WERI-Rb-1 (cell line): ENCODE measurements at regions not wholly inside any gene's neighbourhood (a gene's known extent, or its start where the extent isn't known, plus 50 kb on each side); places are given as distances from the start of the nearest gene placed in this dataset.
A peak's percentile ranks its signal among the peaks of the same experiment; 100 is the strongest.

ENCODE experiments used
- DNase-seq: peaks from one replicate; pipeline ENCODE4 v3.0.0-alpha.2; 2020
- H3K27ac ChIP-seq: fragments of 250-450 bp; sonication (Bioruptor Pico); 2 replicates; pipeline ENCODE4 v1.5.1; 2020; ENCODE audit warnings: mild to moderate bottlenecking, moderate library complexity
- H3K27me3 ChIP-seq: fragments of 250-450 bp; sonication (Bioruptor Pico); 2 replicates; pipeline ENCODE4 v1.5.1; 2021; ENCODE audit warnings: mild to moderate bottlenecking, low read depth, moderate library complexity; ENCODE audit not compliant: insufficient read depth, severe bottlenecking
- H3K36me3 ChIP-seq: fragments of 250-450 bp; sonication (Bioruptor Pico); 2 replicates; pipeline ENCODE4 v1.5.1; 2020; ENCODE audit warnings: mild to moderate bottlenecking, moderate library complexity
- H3K4me3 ChIP-seq: 2 replicates; pipeline ENCODE4 v1.5.1; 2011; ENCODE audit warnings: low read depth, mild to moderate bottlenecking, control low read depth, low read length
- H3K9me3 ChIP-seq: fragments of 250-450 bp; sonication (Bioruptor Pico); 2 replicates; pipeline ENCODE4 v1.5.1; 2021; ENCODE audit warnings: mild to moderate bottlenecking, moderate library complexity; ENCODE audit not compliant: severe bottlenecking
- CTCF ChIP-seq: IDR thresholded peaks from 2 replicates; pipeline ENCODE4 v1.5.1; 2011; ENCODE audit warnings: low read depth, mild to moderate bottlenecking, control low read depth, inconsistent platforms, low read length

GRCh38 chr1:216793973-216794372 lies 70.7 kb upstream of the ESRRG start:
- no peak overlapping the region for H3K27ac ChIP-seq
- no peak for TF ChIP-seq CTCF

GRCh38 chr1:216793303-216793702 lies 70.1 kb upstream of the ESRRG start:
- peak; percentile 63 for DNase-seq
- no peaks in the 10 kb centered on the region for H3K36me3 ChIP-seq
- no peaks in the 10 kb centered on the region for H3K27me3 ChIP-seq
- peak; percentile 67 for TF ChIP-seq CTCF
- H3K4me3 ChIP-seq, result no peak overlapping the region
- H3K27ac ChIP-seq, result no peak overlapping the region
- H3K9me3 ChIP-seq, result no peaks in the 10 kb centered on the region

More at GRCh38 chr1:216793973-216794372, 70.7 kb upstream of the ESRRG start:
- no peaks in the 10 kb centered on the region for H3K9me3 ChIP-seq
- no peak overlapping the region for H3K4me3 ChIP-seq
- no peak for DNase-seq
- no peaks in the 10 kb centered on the region for H3K27me3 ChIP-seq
- no peaks in the 10 kb centered on the region for H3K36me3 ChIP-seq

- H3K27ac ChIP-seq, result no peak overlapping the region
- no peak overlapping the region for H3K4me3 ChIP-seq
- TF ChIP-seq CTCF, result no peak
- no peaks in the 10 kb centered on the region for H3K36me3 ChIP-seq
- H3K9me3 ChIP-seq, result no peaks in the 10 kb centered on the region
- DNase-seq, result no peak
- no peaks in the 10 kb centered on the region for H3K27me3 ChIP-seq
Measured at GRCh38 chr1:216788671-216789070, 65.4 kb upstream of the ESRRG start.

- DNase-seq, result no peak
- no peaks in the 10 kb centered on the region for H3K36me3 ChIP-seq
- TF ChIP-seq CTCF, result no peak
- no peak overlapping the region for H3K4me3 ChIP-seq
- H3K27me3 ChIP-seq, result no peaks in the 10 kb centered on the region
- H3K9me3 ChIP-seq, result no peaks in the 10 kb centered on the region
- H3K27ac ChIP-seq, result no peak overlapping the region
Measured at GRCh38 chr1:216785737-216786136, 62.5 kb upstream of the ESRRG start.

- no peak for TF ChIP-seq CTCF
- H3K9me3 ChIP-seq, result no peaks in the 10 kb centered on the region
- DNase-seq, result no peak
Measured at GRCh38 chr1:216785221-216785620, 62.0 kb upstream of the ESRRG start.

GRCh38 chr1:216779686-216780085 lies 56.5 kb upstream of the ESRRG start:
- H3K4me3 ChIP-seq, result no peak overlapping the region
- H3K9me3 ChIP-seq, result no peaks in the 10 kb centered on the region
- no peak for DNase-seq
- no peak for TF ChIP-seq CTCF
- no peaks in the 10 kb centered on the region for H3K27me3 ChIP-seq
- no peak overlapping the region for H3K27ac ChIP-seq
- no peaks in the 10 kb centered on the region for H3K36me3 ChIP-seq

More at GRCh38 chr1:216785221-216785620, 62.0 kb upstream of the ESRRG start:
- Histone ChIP-seq H3K4me3 (no peak overlapping the region), H3K27me3 (no peaks in the 10 kb centered on the region), H3K36me3 (no peaks in the 10 kb centered on the region), H3K27ac (no peak overlapping the region)
